LNCAP (cell line): ENCODE measurements at regions not wholly inside any gene's neighbourhood (a gene's known extent, or its start where the extent isn't known, plus 50 kb on each side); places are given as distances from the start of the nearest gene placed in this dataset.

Source experiments
- CTCF ChIP-seq: fragments of 450-650 bp; IDR thresholded peaks from 2 replicates; pipeline ENCODE4 v1.5.1; 2017; ENCODE audit warnings: mild to moderate bottlenecking

GRCh38 chr13:88136098-88136790 lies 465.1 kb downstream of the SLITRK5 start:
- TF ChIP-seq CTCF, result no peak

GRCh38 chr13:88142653-88143052 lies 471.5 kb downstream of the SLITRK5 start:
- no peak for TF ChIP-seq CTCF

GRCh38 chr13:88144580-88144979 lies 473.4 kb downstream of the SLITRK5 start:
- TF ChIP-seq CTCF, result no peak

GRCh38 chr13:88153353-88153752 lies 482.2 kb downstream of the SLITRK5 start:
- no peak for TF ChIP-seq CTCF

- no peak for TF ChIP-seq CTCF
Observed at GRCh38 chr13:88154001-88154400, 482.8 kb downstream of the SLITRK5 start.

GRCh38 chr13:88162076-88162702 lies 491.0 kb downstream of the SLITRK5 start:
- TF ChIP-seq CTCF, result no peak

- no peak for TF ChIP-seq CTCF
Observed at GRCh38 chr13:88176231-88176630, 505.1 kb downstream of the SLITRK5 start.

GRCh38 chr13:88183440-88183839 lies 512.3 kb downstream of the SLITRK5 start:
- TF ChIP-seq CTCF, result no peak
